Astrocyte (in vitro differentiated cells and primary cell): ENCODE measurements at regions not wholly inside any gene's neighbourhood (a gene's known extent, or its start where the extent isn't known, plus 50 kb on each side); places are given as distances from the start of the nearest gene placed in this dataset.

Source experiments
- DNase-seq: peaks from one replicate; pipeline ENCODE4 v3.0.0-alpha.2; 2010; ENCODE audit warnings: low read depth
- FAIRE-seq: peaks from 2 replicates; lab custom pipeline; 2011; peaks lifted over from hg19 to GRCh38; lab: Jason Lieb, UNC
- H2AFZ ChIP-seq: 2 replicates; pipeline ENCODE4 v1.6.0; 2012; ENCODE audit warnings: low read depth, low read length, inconsistent platforms
- H3K27ac ChIP-seq: 2 replicates; pipeline ENCODE4 v1.5.1; 2011; ENCODE audit warnings: low read depth, low read length, inconsistent platforms
- H3K27me3 ChIP-seq: 2 replicates; pipeline ENCODE4 v1.6.0; 2011; ENCODE audit warnings: low read length, inconsistent platforms; ENCODE audit not compliant: insufficient read depth
- H3K36me3 ChIP-seq: 2 replicates; pipeline ENCODE4 v1.5.1; 2011; ENCODE audit warnings: low read length, inconsistent platforms; ENCODE audit not compliant: insufficient read depth
- H3K4me1 ChIP-seq: 2 replicates; pipeline ENCODE4 v1.5.1; 2011; ENCODE audit warnings: low read length, inconsistent platforms; ENCODE audit not compliant: insufficient read depth
- H3K4me2 ChIP-seq: 2 replicates; pipeline ENCODE4 v1.6.0; 2012; ENCODE audit warnings: low read length, inconsistent platforms
- H3K4me3 ChIP-seq: 2 replicates; pipeline ENCODE4 v1.5.1; 2011; ENCODE audit warnings: low read depth, mild to moderate bottlenecking, low read length, inconsistent platforms; ENCODE audit not compliant: insufficient read depth
- H3K79me2 ChIP-seq: 2 replicates; pipeline ENCODE4 v1.6.0; 2012; ENCODE audit warnings: mild to moderate bottlenecking, low read length, inconsistent platforms; ENCODE audit not compliant: insufficient read depth
- H3K9ac ChIP-seq: 2 replicates; pipeline ENCODE4 v1.6.0; 2012; ENCODE audit warnings: mild to moderate bottlenecking, low read length, inconsistent platforms
- H3K9me3 ChIP-seq: 2 replicates; pipeline ENCODE4 v1.5.1; 2012; ENCODE audit warnings: low read depth, mild to moderate bottlenecking, low read length, inconsistent platforms; ENCODE audit not compliant: insufficient read depth
- H4K20me1 ChIP-seq: 2 replicates; pipeline ENCODE4 v1.6.0; 2012; ENCODE audit warnings: low read length, inconsistent platforms; ENCODE audit not compliant: insufficient read depth
- H3K27ac Mint-ChIP-seq: one replicate; pipeline ENCODE4 v1.8.0; 2021; ENCODE audit warnings: mild to moderate bottlenecking, mixed read lengths; ENCODE audit not compliant: unreplicated experiment
- H3K27me3 Mint-ChIP-seq: one replicate; pipeline ENCODE4 v1.8.0; 2021; ENCODE audit warnings: low read depth, mixed read lengths; ENCODE audit not compliant: unreplicated experiment
- H3K36me3 Mint-ChIP-seq: one replicate; pipeline ENCODE4 v1.8.0; 2021; ENCODE audit warnings: low read depth, mixed read lengths; ENCODE audit not compliant: unreplicated experiment
- H3K4me1 Mint-ChIP-seq: one replicate; pipeline ENCODE4 v1.8.0; 2021; ENCODE audit warnings: low read depth, mixed read lengths; ENCODE audit not compliant: unreplicated experiment
- H3K4me3 Mint-ChIP-seq: one replicate; pipeline ENCODE4 v1.8.0; 2021; ENCODE audit warnings: mild to moderate bottlenecking, moderate library complexity, mixed read lengths; ENCODE audit not compliant: unreplicated experiment
- H3K9me3 Mint-ChIP-seq: one replicate; pipeline ENCODE4 v1.8.0; 2021; ENCODE audit warnings: mild to moderate bottlenecking, mixed read lengths; ENCODE audit not compliant: unreplicated experiment
- CTCF ChIP-seq: IDR thresholded peaks from 2 replicates; pipeline ENCODE4 v1.5.1; 2011; ENCODE audit warnings: low read depth, mild to moderate bottlenecking, inconsistent platforms, low read length, moderate library complexity; ENCODE audit not compliant: insufficient read depth
- EZH2 ChIP-seq: IDR thresholded peaks from 2 replicates; pipeline ENCODE4 v1.6.1; 2012; ENCODE audit warnings: mild to moderate bottlenecking, low read length, inconsistent platforms; ENCODE audit not compliant: insufficient read depth

GRCh38 chr14:49319810-49320209, 266.4 kb downstream of the RPS29 start:
- H3K4me2 ChIP-seq: no peak overlapping the region
- no peak overlapping the region for H3K27ac ChIP-seq
- no peak overlapping the region for H3K27ac Mint-ChIP-seq
- H3K4me3 Mint-ChIP-seq: no peak overlapping the region
- no peaks in the 10 kb centered on the region for H3K9me3 Mint-ChIP-seq
- H3K4me3 ChIP-seq: no peak overlapping the region
- no peaks in the 10 kb centered on the region for H3K79me2 ChIP-seq
- H4K20me1 ChIP-seq: no peaks in the 10 kb centered on the region
- peaks cover 3% of the 10 kb centered on the region for H3K4me1 Mint-ChIP-seq
- H3K9me3 ChIP-seq: no peaks in the 10 kb centered on the region
- DNase-seq (no peak), FAIRE-seq (no peak)
- no peak overlapping the region for H3K9ac ChIP-seq
- TF ChIP-seq CTCF: no peak
- no peak for TF ChIP-seq EZH2
- H3K36me3 Mint-ChIP-seq: peaks cover 1% of the 10 kb centered on the region
- H3K27me3 ChIP-seq: no peaks in the 10 kb centered on the region
- peaks cover 6% of the 10 kb centered on the region for H3K27me3 Mint-ChIP-seq
- no peaks in the 10 kb centered on the region for H3K4me1 ChIP-seq
- no peaks in the 10 kb centered on the region for H3K36me3 ChIP-seq
- H2AFZ ChIP-seq: no peak overlapping the region

DNA sequence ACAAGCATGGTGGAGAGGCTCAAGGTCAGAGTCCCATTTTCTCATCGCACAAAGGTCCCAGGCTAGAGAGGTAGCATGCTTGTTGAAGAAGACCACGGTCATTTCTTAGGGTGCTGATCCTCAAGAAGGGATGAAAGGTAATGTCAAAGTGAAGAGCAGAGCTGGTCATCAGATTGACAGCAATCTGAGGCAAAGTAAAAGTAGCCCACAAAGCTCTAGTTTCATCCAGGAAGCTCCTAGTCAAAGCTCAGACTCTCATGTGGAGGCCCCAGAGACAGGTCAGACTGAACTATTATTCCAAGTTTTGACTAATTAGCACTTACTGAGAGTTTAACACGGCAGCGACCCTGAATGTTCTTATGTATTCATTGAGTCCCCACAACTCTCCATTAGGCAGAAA, 270.6 kb downstream of the RPS29 start:
- Mint-ChIP-seq H3K4me3 (no peak overlapping the region), H3K27ac (no peak overlapping the region), H3K9me3 (no peaks in the 10 kb centered on the region), H3K27me3 (peaks cover 10% of the 10 kb centered on the region), H3K36me3 (peaks cover 1% of the 10 kb centered on the region), H3K4me1 (peaks cover 3% of the 10 kb centered on the region)
- no peak for TF ChIP-seq EZH2
- no peak for TF ChIP-seq CTCF
- no peaks in the 10 kb centered on the region for H3K4me1 ChIP-seq
- H3K27me3 ChIP-seq: no peaks in the 10 kb centered on the region
- H3K27ac ChIP-seq: no peak overlapping the region
- FAIRE-seq: no peak
- no peaks in the 10 kb centered on the region for H3K36me3 ChIP-seq
- H3K9me3 ChIP-seq: no peaks in the 10 kb centered on the region
- H3K4me2 ChIP-seq: no peak overlapping the region
- no peaks in the 10 kb centered on the region for H3K79me2 ChIP-seq
- no peak for DNase-seq
- H4K20me1 ChIP-seq: no peaks in the 10 kb centered on the region
- H3K9ac ChIP-seq: no peak overlapping the region
- H3K4me3 ChIP-seq: no peak overlapping the region
- H2AFZ ChIP-seq: no peak overlapping the region

- Mint-ChIP-seq H3K9me3 (no peaks in the 10 kb centered on the region), H3K4me3 (no peak overlapping the region), H3K27ac (no peak overlapping the region), H3K4me1 (peaks cover 3% of the 10 kb centered on the region), H3K36me3 (no peaks in the 10 kb centered on the region), H3K27me3 (peaks cover 8% of the 10 kb centered on the region)
- Histone ChIP-seq H3K36me3 (no peaks in the 10 kb centered on the region), H3K9me3 (no peaks in the 10 kb centered on the region), H3K79me2 (no peaks in the 10 kb centered on the region), H4K20me1 (no peaks in the 10 kb centered on the region), H3K27ac (no peak overlapping the region), H3K4me2 (peak overlapping the region; percentile 23), H3K4me3 (no peak overlapping the region), H3K4me1 (no peaks in the 10 kb centered on the region), H2AFZ (no peak overlapping the region), H3K9ac (no peak overlapping the region), H3K27me3 (no peaks in the 10 kb centered on the region)
- TF ChIP-seq CTCF (no peak), EZH2 (no peak)
- DNase-seq (peak; percentile 0), FAIRE-seq (peak; percentile 26)
Observed at GRCh38 chr14:49314737-49315136, 271.4 kb downstream of the RPS29 start.
